Amniotic epithelial cell (primary cell): ENCODE measurements at regions not wholly inside any gene's neighbourhood (a gene's known extent, or its start where the extent isn't known, plus 50 kb on each side); places are given as distances from the start of the nearest gene placed in this dataset.

ENCODE experiments used
- DNase-seq: peaks from one replicate; pipeline ENCODE4 v3.0.0-alpha.2; 2010; ENCODE audit warnings: low read depth

DNA sequence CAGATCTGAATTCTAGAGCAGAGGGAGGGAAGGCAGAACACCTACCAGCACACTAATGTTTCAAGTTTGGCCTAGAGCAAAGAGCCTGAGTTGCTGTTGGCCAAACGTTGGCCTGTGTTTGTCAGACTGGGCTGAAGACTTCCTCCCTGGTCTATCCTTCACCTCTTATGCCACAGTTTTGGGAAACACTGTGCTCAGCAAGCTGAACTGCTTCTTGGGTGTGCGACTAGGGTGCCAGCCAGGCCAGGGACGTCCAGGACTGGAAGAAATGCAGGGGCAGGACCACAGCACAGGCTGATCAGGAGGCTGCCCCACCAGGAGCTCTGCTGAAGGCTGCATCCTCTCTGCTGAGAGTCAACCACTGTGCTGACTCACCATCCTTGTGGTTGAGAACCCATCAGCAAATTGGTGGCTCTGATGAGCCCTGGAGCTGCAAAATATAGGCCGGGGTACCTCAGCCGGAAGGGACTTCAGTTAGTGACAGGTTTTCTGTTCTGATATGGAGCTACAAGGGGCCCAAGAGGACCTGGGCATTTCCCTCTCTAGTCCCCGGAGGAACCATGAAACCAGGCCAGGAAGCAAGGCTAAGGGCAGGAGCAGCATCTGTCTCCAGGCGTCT is 131.6 kb upstream of the RASGRP1 start:
- peak; percentile 58 for DNase-seq

DNA sequence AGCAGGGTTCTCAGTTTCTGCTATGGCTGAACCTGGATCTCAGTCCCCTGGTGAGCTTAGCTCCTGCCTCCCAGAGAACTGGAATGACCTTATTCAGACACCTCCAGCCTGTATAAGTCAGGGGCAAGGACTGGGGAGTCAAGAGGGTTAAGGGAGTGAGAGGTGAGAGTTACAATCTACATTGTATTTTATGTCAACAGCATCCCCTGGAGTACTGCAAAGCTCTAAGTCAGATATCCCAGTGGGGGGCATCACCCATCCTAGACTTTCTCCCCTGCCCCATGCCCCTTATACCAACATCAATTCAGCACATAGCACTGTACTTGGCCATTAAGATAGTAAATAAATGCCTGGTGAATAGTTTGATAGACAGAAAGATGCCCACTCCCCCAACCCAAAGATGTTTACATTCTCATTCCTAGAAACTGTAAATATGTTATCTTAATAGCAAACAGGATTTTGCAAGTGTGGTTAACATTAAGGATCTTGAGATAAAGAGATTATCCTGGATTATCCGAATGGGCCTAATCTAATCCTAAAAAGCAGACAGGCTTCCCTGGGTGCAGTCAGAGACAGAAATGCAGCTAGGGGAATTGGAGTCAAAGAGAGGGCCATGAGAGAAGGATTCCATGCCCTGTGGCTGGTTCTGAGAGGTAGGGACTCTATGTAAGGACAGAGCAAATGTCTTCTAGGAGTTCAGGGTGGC is 132.3 kb upstream of the RASGRP1 start:
- DNase-seq, result peak; percentile 55

DNA sequence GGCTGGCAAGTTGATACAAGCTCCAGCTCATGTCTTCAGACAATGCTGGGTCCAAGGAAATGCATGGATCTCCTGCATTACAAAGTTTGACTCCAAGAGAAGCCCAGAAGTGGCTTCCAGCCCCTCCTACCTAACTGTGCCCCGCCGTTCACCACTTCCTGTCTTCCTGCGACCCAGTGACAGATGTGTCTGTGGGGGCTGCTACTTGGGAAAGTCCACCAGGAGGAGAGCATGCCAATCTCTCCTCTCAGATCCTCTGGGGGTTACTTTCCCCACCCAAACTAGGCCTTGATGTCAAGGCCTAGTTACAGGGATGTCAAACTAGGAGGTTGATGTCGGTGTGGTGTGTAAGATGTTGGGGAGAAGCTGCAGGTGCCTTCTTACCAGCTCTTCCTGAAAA is 133.6 kb upstream of the RASGRP1 start:
- DNase-seq, result no peak

- peak; percentile 69 for DNase-seq
These were observed 135.1 kb upstream of the RASGRP1 start for GRCh38 chr15:38699633-38700230.

DNA sequence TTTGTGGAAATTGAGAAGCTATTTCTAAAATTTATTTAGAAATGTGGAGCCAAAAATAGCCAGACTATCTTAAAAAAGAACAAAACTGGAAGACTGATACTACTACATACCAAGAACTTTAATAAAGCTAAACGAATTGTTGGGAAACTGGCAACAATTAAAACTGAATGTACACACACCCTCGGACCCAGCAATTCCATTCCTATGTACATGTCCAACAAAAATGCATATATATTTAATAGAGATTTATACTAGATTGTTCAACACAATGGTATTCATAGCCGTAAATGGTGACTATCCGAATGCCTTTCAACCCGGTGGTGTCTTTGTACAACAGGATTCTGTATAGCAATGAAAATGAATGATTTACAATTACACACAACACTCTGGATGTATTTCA is 136.5 kb upstream of the RASGRP1 start:
- no peak for DNase-seq

DNA sequence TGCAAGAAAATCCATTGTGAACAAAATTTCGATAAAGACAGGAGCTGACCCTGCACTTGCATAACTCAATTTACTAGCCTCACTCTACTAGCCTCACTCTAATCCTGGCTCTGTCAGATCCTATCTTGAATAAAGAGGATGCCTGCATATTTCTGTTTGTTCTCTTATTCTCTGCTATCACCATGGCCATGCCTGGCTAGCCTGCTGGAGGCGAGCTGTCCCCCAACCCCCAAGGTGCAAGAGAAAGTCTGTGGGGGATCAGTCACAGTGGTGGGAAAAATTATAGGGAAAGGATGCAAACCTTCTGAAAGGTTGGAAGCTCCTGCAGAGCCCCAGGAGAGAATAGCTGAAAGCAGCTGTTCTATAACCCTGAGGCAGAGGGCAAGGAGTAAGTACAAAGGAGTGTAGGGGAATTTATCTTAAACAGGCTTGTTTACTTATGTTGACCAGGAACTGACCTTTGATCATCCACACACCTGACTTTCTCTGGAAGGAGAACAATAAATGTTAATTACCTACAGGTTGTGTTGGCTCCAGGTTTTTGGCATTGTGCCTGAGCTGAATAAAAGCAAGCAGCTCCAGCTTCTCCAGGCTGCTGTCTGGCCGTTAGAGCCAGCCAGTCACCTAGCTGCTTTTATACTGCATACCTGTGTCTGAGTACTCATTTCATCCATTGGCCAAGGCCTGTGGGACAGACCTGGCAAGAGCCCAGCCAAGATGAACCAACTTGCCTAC is 137.7 kb upstream of the RASGRP1 start:
- no peak for DNase-seq

GRCh38 chr15:38705436-38706219 is 141.0 kb upstream of the RASGRP1 start:
- no peak for DNase-seq

GRCh38 chr15:38706956-38707355 is 142.3 kb upstream of the RASGRP1 start:
- DNase-seq, result no peak

DNA sequence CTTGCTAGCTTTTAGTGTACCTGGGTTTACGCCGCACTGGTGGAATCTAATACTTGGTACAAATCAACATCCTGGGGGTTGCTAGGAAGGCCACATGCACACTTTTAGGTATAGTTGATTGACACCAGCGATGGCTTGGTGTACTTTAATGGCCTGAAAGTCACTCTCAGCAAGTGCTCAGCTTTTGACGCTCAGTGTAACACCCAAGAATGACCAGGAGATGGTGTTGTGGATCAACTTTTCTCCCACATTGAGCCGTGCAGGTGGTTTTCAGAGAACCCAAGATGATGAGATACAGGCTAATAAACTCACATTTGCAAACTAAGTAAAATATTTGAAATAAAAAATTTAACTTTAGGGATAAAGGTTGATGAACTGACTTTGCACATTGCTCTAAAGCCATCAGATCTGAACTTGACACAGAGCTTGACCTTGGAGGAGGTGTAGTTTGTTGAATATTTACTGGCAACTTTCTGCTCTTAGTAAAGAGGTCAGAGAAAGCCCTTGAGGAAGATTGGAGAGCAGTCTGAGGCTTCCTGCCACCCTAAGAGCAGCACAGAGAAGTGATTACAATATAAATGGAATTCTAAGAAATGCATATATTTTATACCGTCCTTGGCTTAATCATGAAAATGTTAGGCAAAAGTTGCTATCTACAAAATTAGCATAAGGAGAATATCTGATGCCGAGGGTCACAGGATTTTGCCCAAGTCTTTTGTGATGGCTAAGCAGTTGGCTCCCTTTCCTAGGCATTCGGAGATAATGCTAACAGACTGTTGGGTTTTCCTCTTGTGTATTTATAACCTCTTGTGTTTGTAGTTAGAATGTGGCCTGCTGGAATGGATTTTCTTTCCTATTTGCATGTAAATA is 143.4 kb upstream of the RASGRP1 start:
- DNase-seq, result peak; percentile 57

DNA sequence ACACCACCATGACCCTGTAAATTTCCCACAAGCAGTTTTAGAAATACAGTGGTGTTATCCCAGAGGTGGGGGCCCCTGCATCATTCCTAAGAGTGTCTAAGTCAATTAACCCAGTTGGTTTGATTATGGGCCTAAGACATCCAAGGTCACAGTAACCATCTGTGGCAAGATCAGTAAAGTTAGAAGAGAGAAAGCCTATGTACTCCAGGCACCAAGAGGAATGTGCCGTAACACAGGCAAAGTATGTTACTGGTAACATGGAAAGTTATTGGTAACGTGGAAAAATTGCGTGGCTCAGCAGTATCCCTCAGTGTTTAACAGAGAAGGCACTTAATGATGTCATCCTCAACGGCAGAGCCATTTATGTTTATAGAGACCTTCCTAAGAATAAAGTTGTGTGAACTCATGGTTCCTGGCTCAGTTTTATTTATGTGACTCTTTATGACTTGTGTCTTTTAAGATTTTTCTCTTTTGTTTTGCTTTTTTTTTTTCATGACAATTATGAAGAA is 144.1 kb upstream of the RASGRP1 start:
- no peak for DNase-seq

DNA sequence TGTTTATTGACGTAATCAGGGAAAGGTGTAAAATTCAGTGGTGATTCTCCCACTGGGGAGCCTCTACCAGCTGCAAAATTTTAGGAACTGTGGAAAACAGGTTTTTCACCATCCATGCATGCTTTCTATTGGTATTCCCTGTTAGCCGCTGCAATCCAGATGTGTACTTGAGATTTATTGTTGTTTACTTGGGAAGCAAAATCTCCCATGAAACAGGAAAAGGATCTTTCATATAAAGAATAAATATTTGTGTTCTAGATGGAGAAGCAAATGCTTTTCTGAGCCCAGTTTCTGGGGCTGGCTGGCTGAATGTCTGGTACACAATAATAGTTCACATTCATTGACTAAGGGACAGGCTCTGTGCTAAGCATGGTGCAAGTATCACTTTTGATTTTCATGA is 144.6 kb upstream of the RASGRP1 start:
- DNase-seq, result no peak

DNA sequence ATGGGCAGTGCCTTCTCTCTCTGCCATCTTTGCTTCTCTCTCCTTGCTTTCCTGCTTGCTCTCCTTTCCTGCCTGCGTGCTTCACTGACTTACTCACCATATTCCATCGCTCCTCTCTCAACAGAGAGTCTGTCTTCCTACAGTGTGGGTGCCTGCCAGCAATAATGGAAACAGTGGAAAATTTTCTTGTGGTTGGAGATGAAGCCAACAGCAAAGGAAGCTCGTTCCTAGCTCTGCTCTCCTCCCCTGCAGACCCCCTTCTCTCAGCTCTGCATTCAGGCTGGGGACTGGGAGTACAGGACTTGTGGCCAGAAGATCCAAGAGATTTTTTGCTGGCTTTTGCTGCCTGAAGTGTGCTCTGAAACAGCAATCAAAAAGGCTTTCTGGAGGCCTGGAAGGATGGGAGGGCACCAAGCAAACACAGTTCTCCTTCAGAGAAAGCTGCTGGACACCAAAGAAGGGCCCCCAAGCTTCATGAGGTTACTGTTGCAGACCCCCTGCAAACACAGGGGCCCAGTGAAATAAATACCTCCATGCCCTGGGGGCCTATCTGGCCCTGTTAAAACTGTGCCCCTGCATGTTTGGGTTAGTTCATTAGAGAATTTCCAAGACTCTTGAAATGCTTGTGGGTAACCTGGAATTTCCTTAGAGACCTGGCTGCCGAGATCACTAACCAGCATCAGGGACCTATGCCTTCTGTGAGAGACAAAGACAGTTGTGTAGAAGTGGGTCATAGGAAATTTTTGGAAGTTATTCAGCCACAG is 149.9 kb upstream of the RASGRP1 start:
- DNase-seq, result peak; percentile 94

DNA sequence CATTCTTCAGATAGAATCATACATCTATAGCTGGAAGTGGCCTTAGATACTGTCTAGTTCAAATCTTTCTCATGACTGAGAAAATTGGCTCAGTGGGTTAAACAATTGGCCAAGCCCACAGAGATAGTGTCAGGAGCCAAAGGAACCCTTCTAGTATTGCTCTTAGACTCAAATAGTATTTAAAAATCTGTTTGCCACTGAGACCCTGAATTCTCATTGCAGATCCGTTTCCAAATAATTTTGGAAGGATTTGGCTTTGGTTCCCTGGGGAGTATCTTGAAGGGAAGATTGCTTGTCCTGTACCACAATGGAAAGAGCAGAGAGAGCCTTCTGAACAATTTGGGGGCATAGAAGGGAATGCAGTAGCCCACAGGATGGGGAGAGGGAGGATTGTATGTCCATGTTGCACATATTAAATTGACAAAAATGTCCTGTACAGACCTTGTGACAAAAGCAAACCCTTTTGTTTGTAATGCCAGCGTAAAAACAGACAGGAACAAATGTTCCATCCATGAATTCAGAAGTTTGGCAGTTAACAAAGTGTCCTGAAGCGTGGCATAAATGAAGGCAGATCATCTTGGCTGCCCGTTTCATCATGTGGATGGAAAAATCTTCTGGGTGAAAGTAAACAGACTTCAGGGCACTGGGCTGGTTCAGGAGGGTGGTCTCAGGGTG is 156.4 kb upstream of the RASGRP1 start:
- no peak for DNase-seq

DNA sequence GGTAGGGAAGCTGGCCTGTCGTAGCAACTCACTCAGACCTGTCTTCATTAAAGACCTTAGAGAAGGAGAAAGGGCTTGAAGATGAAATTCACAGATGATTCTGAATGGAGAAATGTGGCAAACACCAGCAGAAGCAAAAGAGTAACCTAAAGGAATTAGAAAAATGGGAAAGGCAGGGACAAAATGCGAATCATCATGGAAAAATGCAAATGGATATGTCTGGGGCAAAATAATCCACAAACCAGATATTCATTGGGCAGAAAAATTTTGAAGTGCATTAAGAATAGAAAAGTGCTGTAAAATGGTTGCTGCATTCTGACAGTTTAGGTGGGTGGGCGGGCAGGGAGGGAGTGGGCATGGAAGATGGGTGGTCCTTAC is 156.9 kb upstream of the RASGRP1 start:
- DNase-seq, result peak; percentile 22

- DNase-seq, result no peak
These were observed 157.6 kb upstream of the RASGRP1 start for GRCh38 chr15:38722236-38722635.

DNA sequence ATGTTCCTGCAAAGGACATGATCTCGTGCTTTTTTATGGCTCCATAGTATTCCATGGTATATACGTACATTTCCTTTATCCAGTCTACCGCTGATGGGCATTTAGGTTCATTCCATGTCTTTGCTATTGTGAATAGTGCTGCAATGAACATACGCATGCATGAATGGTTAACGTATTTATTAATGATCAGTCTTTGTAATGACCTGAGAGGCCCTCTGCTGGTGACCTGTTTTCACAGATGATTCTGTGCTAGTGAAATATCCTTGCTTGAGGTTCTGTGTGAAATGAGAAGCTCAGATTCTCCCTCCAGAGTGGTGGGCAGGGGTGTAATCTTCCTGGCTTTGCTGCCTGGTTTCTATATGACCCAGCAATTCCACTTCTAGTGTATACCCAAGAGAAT is 160.2 kb upstream of the RASGRP1 start:
- no peak for DNase-seq

DNA sequence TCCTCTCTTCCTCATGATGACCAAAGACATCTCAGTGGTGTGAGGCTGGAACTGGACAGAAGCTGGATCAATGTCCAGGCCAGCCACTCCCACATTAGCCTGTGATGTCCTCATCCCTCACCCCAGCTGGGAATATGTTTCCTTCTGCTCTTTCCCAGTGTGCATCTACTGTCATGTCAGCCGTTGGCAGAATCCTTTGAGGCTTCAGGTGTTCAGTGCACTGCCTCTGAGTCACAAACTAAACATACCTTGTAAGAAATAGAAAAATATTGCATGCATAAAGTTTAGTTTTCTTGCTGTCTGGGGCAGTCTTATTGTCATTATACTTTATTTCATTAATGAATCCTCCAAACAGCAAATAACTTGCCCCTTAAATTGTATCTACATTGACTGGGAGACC is 161.6 kb upstream of the RASGRP1 start:
- no peak for DNase-seq

DNA sequence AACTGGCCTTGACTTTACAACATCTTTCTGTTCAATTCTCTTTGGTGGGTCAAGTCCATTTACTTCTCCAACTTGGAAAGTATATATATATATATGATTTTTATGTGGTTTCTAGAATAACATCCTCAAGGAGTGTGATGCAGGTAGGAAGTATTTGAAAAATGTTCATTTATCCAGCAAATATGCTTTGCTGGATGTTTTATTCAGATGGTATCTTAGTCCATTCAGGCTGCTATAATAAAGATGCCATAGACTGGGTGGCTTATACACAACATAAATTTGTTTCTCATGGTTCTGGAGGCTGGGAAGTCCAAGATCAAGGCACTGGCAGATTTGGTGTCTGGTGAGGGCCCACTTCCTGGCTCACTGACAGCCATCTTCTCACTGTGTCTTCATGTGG is 168.7 kb upstream of the RASGRP1 start:
- no peak for DNase-seq

DNA sequence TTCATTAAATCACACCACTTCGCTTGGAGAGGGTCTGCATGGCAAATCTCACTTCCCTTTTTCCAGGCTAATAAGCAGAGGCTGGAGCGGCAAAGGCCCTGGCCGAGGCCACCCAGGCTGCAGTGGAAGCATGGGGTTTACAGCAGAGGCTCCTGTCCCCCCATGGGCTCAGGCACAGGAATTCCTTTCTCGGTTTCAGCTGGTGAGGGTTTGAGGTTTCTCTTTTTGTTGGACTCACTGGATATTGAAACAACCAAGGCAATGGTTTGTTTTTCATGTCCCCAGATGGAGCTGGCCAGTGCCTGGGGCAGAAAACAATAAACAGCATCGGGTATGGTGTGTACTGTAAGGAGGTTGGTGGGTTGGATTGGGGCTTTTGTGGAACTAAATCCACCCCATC is 175.6 kb upstream of the RASGRP1 start:
- no peak for DNase-seq

GRCh38 chr15:38743147-38743546 is 178.5 kb upstream of the RASGRP1 start:
- no peak for DNase-seq
